Keratinocyte (primary cell): ENCODE measurements at regions not wholly inside any gene's neighbourhood (a gene's known extent, or its start where the extent isn't known, plus 50 kb on each side); places are given as distances from the start of the nearest gene placed in this dataset.

Experiments
- DNase-seq: peaks from one replicate; pipeline ENCODE4 v3.0.0-alpha.2; 2011; ENCODE audit warnings: low read depth, missing footprints, low spot score
- FAIRE-seq: peaks from 2 replicates; lab custom pipeline; 2011; peaks lifted over from hg19 to GRCh38; lab: Jason Lieb, UNC
- H2AFZ ChIP-seq: 2 replicates; pipeline ENCODE4 v1.6.0; 2012; ENCODE audit warnings: low read length, control low read depth, inconsistent platforms; ENCODE audit not compliant: control insufficient read depth
- H3K27ac ChIP-seq: 2 replicates; pipeline ENCODE4 v1.5.1; 2011; ENCODE audit warnings: low read length; ENCODE audit not compliant: control insufficient read depth, insufficient read depth
- H3K27me3 ChIP-seq: 3 replicates; pipeline ENCODE4 v1.6.0; 2011; ENCODE audit warnings: low read length; ENCODE audit not compliant: control insufficient read depth, insufficient read depth; ENCODE audit errors: extremely low read depth
- H3K36me3 ChIP-seq, 2 experiments: 2 replicates in 1 of 2; 3 replicates in 1 of 2; pipeline ENCODE4 v1.5.1; 2011; ENCODE audit warnings: low read length in 2 of 2, mild to moderate bottlenecking in 1 of 2; ENCODE audit not compliant: control insufficient read depth in 2 of 2, insufficient read depth in 2 of 2; ENCODE audit errors: extremely low read depth in 1 of 2
- H3K4me1 ChIP-seq: 3 replicates; pipeline ENCODE4 v1.5.1; 2011; ENCODE audit warnings: low read length; ENCODE audit not compliant: control insufficient read depth, insufficient read depth; ENCODE audit errors: extremely low read depth
- H3K4me2 ChIP-seq: 3 replicates; pipeline ENCODE4 v1.6.0; 2011; ENCODE audit warnings: low read depth, low read length; ENCODE audit not compliant: control insufficient read depth, insufficient read depth; ENCODE audit errors: extremely low read depth
- H3K4me3 ChIP-seq, 3 experiments: fragments of 200-600 bp in 1 of 3; sonication (generic) in 1 of 3; 2 replicates in 2 of 3; 3 replicates in 1 of 3; pipeline ENCODE4 v1.5.1; 2011 to 2016; ENCODE audit warnings: low read length in 3 of 3, mild to moderate bottlenecking in 3 of 3, control low read depth in 2 of 3, inconsistent platforms in 1 of 3, low read depth in 1 of 3, mixed read lengths in 1 of 3, mixed run types in 1 of 3, moderate library complexity in 1 of 3; ENCODE audit not compliant: control insufficient read depth in 2 of 3, insufficient read depth in 2 of 3; ENCODE audit errors: extremely low read depth in 1 of 3
- H3K79me2 ChIP-seq: 2 replicates; pipeline ENCODE4 v1.6.0; 2012; ENCODE audit warnings: low read length; ENCODE audit not compliant: control insufficient read depth, insufficient read depth
- H3K9ac ChIP-seq: 3 replicates; pipeline ENCODE4 v1.6.0; 2011; ENCODE audit warnings: low read length; ENCODE audit not compliant: control insufficient read depth, insufficient read depth; ENCODE audit errors: extremely low read depth
- H3K9me1 ChIP-seq: 3 replicates; pipeline ENCODE4 v1.6.0; 2011; ENCODE audit warnings: low read length; ENCODE audit not compliant: control insufficient read depth, insufficient read depth; ENCODE audit errors: extremely low read depth
- H3K9me3 ChIP-seq: 2 replicates; pipeline ENCODE4 v1.5.1; 2012; ENCODE audit warnings: low read depth, low read length; ENCODE audit not compliant: control insufficient read depth
- H4K20me1 ChIP-seq: 3 replicates; pipeline ENCODE4 v1.6.0; 2011; ENCODE audit warnings: low read length; ENCODE audit not compliant: control insufficient read depth, insufficient read depth; ENCODE audit errors: extremely low read depth
- EZH2 ChIP-seq: IDR thresholded peaks from one replicate; pipeline ENCODE4 v1.6.1; 2012; ENCODE audit warnings: inconsistent platforms, mild to moderate bottlenecking, low read length, moderate library complexity
- dilution Hi-C: fragments of 300-500 bp; cut with MboI; formaldehyde crosslinking; loops from one replicate; pipeline ENCODE4 v1.7.0; 2020; ENCODE audit warnings: low sequenced_read_pairs; ENCODE audit not compliant: extremely low pct_ligation_motif_present
- TF ChIP-seq, protein P1 (sequence below), 3 experiments: IDR thresholded peaks in 1 of 3; conservative IDR thresholded peaks in 1 of 3; optimal IDR thresholded peaks in 1 of 3; 2 replicates in 2 of 3; 3 replicates in 1 of 3; pipeline versions ENCODE3 to v1.5.1; 2011; ENCODE audit warnings: low read length in 3 of 3, mild to moderate bottlenecking in 3 of 3, moderate library complexity in 2 of 3, control low read depth in 1 of 3, inconsistent platforms in 1 of 3; ENCODE audit not compliant: insufficient read depth in 2 of 3; ENCODE audit errors: extremely low read depth in 1 of 3

DNA sequence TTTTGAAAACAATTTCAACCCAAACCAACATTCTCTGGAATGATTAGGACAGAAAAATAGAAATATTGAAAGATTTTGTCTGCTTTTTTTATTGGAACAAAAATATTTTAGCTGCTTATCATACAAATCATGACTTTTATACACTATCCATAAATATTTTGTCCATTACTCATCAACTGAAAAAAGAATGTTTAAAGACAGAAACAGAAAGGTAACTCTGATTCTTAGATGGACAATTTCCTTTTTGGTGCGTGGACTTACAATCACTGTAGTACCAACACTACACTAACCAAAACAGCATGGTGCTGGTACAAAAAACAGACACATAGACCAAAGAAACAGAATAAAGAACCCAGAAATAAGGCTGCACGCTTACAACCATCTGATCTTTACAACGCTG lies 582.8 kb upstream of the CCDC54 start:
- DNase-seq (no peak), FAIRE-seq (no peak)
- Histone ChIP-seq H4K20me1 (no peaks in the 10 kb centered on the region), H2AFZ (no peak overlapping the region), H3K9ac (no peak overlapping the region), H3K27me3 (no peaks in the 10 kb centered on the region), H3K79me2 (no peaks in the 10 kb centered on the region), H3K27ac (no peak overlapping the region), H3K4me2 (no peak overlapping the region), H3K4me3 (no peak overlapping the region), H3K9me3 (no peaks in the 10 kb centered on the region), H3K36me3 (no peaks in the 10 kb centered on the region), H3K9me1 (no peaks in the 10 kb centered on the region), H3K4me1 (no peaks in the 10 kb centered on the region)
- dilution Hi-C loops, result no loop called here
- TF ChIP-seq EZH2, result no peak
- TF ChIP-seq, protein P1, sequence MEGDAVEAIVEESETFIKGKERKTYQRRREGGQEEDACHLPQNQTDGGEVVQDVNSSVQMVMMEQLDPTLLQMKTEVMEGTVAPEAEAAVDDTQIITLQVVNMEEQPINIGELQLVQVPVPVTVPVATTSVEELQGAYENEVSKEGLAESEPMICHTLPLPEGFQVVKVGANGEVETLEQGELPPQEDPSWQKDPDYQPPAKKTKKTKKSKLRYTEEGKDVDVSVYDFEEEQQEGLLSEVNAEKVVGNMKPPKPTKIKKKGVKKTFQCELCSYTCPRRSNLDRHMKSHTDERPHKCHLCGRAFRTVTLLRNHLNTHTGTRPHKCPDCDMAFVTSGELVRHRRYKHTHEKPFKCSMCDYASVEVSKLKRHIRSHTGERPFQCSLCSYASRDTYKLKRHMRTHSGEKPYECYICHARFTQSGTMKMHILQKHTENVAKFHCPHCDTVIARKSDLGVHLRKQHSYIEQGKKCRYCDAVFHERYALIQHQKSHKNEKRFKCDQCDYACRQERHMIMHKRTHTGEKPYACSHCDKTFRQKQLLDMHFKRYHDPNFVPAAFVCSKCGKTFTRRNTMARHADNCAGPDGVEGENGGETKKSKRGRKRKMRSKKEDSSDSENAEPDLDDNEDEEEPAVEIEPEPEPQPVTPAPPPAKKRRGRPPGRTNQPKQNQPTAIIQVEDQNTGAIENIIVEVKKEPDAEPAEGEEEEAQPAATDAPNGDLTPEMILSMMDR (optimal IDR thresholded peaks at IDR 0.05 in 1 of 3, IDR thresholded peaks at IDR 0.05 in 1 of 3, conservative IDR thresholded peaks at IDR 0.05 in 1 of 3; ENCODE audit: extremely low read depth in 1 of 3, insufficient read depth in 2 of 3, low read length in 3 of 3), result no peak

DNA sequence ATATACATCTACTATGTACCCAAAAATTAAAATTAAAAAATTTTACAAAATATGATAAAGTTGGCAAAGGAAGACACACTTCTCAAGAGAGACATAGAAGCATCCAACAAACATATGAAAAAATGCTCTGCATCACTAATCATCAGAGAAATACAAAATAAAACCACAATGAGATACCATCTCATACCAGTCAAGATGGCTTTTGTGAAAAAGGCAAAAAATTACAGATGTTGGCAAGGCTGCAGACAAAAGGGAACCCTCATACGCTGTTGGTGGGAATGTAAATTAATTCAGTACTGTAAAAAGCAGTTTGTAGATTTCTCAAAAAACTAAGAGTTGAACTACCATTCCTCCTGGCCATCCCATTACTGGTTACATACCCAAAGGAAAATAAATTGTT lies 581.7 kb upstream of the CCDC54 start:
- H3K79me2 ChIP-seq, result no peaks in the 10 kb centered on the region
- no peak overlapping the region for H3K4me2 ChIP-seq
- H3K4me3 ChIP-seq, result no peak overlapping the region
- H3K27me3 ChIP-seq, result no peaks in the 10 kb centered on the region
- dilution Hi-C loops, result no loop called here
- DNase-seq (no peak), FAIRE-seq (no peak)
- H3K9me1 ChIP-seq, result no peaks in the 10 kb centered on the region
- no peaks in the 10 kb centered on the region for H3K4me1 ChIP-seq
- H4K20me1 ChIP-seq, result no peaks in the 10 kb centered on the region
- H3K36me3 ChIP-seq, result no peaks in the 10 kb centered on the region
- TF ChIP-seq EZH2, result no peak
- TF ChIP-seq, protein P1 (optimal IDR thresholded peaks at IDR 0.05 in 1 of 3, IDR thresholded peaks at IDR 0.05 in 1 of 3, conservative IDR thresholded peaks at IDR 0.05 in 1 of 3; ENCODE audit: extremely low read depth in 1 of 3, insufficient read depth in 2 of 3, low read length in 3 of 3), result no peak
- H3K9me3 ChIP-seq, result no peaks in the 10 kb centered on the region
- no peak overlapping the region for H3K9ac ChIP-seq
- H3K27ac ChIP-seq, result no peak overlapping the region
- H2AFZ ChIP-seq, result no peak overlapping the region
